ENCODE measurements at regions not wholly inside any gene's neighbourhood (a gene's known extent, or its start where the extent isn't known, plus 50 kb on each side); places are given as distances from the start of the nearest gene placed in this dataset.

DNA sequence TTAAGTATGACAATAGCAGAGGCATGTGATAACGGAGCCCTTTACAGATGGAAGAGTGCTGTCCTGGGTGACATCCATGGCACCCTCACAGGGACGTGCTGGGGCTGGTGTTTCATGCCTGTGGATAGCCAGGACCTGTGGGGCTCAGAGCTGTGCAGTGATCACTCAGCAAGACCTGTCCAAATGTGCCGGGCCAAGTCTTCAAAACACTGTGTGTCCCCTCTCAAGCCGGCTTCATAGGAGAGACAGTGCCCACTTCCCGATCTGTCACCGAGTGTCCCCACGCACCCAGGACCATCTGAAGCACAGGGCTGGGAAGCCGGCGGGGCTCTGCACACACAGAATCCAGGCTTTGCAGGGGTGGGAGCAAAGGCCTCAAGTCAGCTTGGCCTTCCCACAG lies 217.2 kb upstream of the IGF1R start:
- TF ChIP-seq, protein P1, sequence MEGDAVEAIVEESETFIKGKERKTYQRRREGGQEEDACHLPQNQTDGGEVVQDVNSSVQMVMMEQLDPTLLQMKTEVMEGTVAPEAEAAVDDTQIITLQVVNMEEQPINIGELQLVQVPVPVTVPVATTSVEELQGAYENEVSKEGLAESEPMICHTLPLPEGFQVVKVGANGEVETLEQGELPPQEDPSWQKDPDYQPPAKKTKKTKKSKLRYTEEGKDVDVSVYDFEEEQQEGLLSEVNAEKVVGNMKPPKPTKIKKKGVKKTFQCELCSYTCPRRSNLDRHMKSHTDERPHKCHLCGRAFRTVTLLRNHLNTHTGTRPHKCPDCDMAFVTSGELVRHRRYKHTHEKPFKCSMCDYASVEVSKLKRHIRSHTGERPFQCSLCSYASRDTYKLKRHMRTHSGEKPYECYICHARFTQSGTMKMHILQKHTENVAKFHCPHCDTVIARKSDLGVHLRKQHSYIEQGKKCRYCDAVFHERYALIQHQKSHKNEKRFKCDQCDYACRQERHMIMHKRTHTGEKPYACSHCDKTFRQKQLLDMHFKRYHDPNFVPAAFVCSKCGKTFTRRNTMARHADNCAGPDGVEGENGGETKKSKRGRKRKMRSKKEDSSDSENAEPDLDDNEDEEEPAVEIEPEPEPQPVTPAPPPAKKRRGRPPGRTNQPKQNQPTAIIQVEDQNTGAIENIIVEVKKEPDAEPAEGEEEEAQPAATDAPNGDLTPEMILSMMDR (IDR thresholded peaks at IDR 0.05 in 8 of 11, conservative IDR thresholded peaks at IDR 0.05 in 3 of 11), result no peak
- TF ChIP-seq POLR2AphosphoS5 (IDR thresholded peaks at IDR 0.05), result no peak

All from spleen (tissue), 7 donors.